ENCODE measurements at regions not wholly inside any gene's neighbourhood (a gene's known extent, or its start where the extent isn't known, plus 50 kb on each side); places are given as distances from the start of the nearest gene placed in this dataset.

- TF ChIP-seq REST (IDR thresholded peaks at IDR 0.05; ENCODE audit: insufficient read depth in 1 of 2, low read depth in 2 of 2, low read length in 2 of 2) (no peak), SIN3A (IDR thresholded peaks at IDR 0.05; ENCODE audit: borderline replicate concordance, insufficient read depth, low read length) (no peak), FOXP2 (optimal IDR thresholded peaks at IDR 0.05; ENCODE audit: borderline replicate concordance, extremely low read depth, extremely low read length, insufficient read depth) (no peak), POLR2AphosphoS5 (IDR thresholded peaks at IDR 0.05; ENCODE audit: low read depth, low read length) (no peak), TAF1 (IDR thresholded peaks at IDR 0.05; ENCODE audit: borderline replicate concordance, insufficient read depth, low read length) (no peak)
Observed at GRCh38 chr12:132405742-132406251, 76.4 kb upstream of the GALNT9 start.

- TF ChIP-seq SIN3A (IDR thresholded peaks at IDR 0.05; ENCODE audit: borderline replicate concordance, insufficient read depth, low read length) (no peak), REST (IDR thresholded peaks at IDR 0.05; ENCODE audit: insufficient read depth in 1 of 2, low read depth in 2 of 2, low read length in 2 of 2) (no peak), POLR2AphosphoS5 (IDR thresholded peaks at IDR 0.05; ENCODE audit: low read depth, low read length) (no peak), FOXP2 (optimal IDR thresholded peaks at IDR 0.05; ENCODE audit: borderline replicate concordance, extremely low read depth, extremely low read length, insufficient read depth) (no peak), TAF1 (IDR thresholded peaks at IDR 0.05; ENCODE audit: borderline replicate concordance, insufficient read depth, low read length) (no peak)
Observed at GRCh38 chr12:132404951-132405741, 75.8 kb upstream of the GALNT9 start.

DNA sequence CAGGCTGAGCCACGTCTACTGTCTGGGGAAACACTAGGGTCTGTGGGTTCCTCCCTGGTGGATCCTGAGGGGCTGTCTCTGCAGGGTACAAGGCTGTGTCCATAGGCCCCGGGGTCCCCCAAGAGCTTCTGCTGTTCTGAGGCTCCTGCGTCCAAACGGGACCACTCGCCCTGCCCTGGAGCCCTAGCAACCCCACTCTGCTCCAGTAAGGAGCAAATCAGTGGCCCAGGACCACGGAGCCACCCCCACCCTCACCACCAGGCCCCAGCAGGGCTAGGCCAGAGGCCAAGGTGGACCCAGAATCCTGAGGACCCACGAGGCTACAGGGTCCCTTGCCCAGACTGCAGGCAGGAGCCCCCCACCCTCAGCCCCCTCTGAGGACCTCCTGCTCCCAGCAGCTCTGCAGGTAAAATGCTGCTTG, 75.1 kb upstream of the GALNT9 start:
- TF ChIP-seq REST (IDR thresholded peaks at IDR 0.05; ENCODE audit: insufficient read depth in 1 of 2, low read depth in 2 of 2, low read length in 2 of 2): no peak
- no peak for TF ChIP-seq TAF1 (IDR thresholded peaks at IDR 0.05; ENCODE audit: borderline replicate concordance, insufficient read depth, low read length)
- no peak for TF ChIP-seq SIN3A (IDR thresholded peaks at IDR 0.05; ENCODE audit: borderline replicate concordance, insufficient read depth, low read length)
- TF ChIP-seq FOXP2 (optimal IDR thresholded peaks at IDR 0.05; ENCODE audit: borderline replicate concordance, extremely low read depth, extremely low read length, insufficient read depth): no peak
- TF ChIP-seq POLR2AphosphoS5 (IDR thresholded peaks at IDR 0.05; ENCODE audit: low read depth, low read length): no peak

- TF ChIP-seq SIN3A (IDR thresholded peaks at IDR 0.05; ENCODE audit: borderline replicate concordance, insufficient read depth, low read length): no peak
- TF ChIP-seq POLR2AphosphoS5 (IDR thresholded peaks at IDR 0.05; ENCODE audit: low read depth, low read length): no peak
- no peak for TF ChIP-seq FOXP2 (optimal IDR thresholded peaks at IDR 0.05; ENCODE audit: borderline replicate concordance, extremely low read depth, extremely low read length, insufficient read depth)
- TF ChIP-seq REST (IDR thresholded peaks at IDR 0.05; ENCODE audit: insufficient read depth in 1 of 2, low read depth in 2 of 2, low read length in 2 of 2): no peak
- TF ChIP-seq TAF1 (IDR thresholded peaks at IDR 0.05; ENCODE audit: borderline replicate concordance, insufficient read depth, low read length): no peak
Observed at GRCh38 chr12:132403636-132404434, 74.4 kb upstream of the GALNT9 start.
